ENCODE measurements at regions not wholly inside any gene's neighbourhood (a gene's known extent, or its start where the extent isn't known, plus 50 kb on each side); places are given as distances from the start of the nearest gene placed in this dataset.

GRCh38 chr15:29533647-29534046 lies 264.0 kb upstream of the NSMCE3 start:
- no peak for DNase-seq (ENCODE audit: extremely low read depth, low read depth)
- no peak for TF ChIP-seq CTCF (IDR thresholded peaks at IDR 0.05; ENCODE audit: low read depth, low read length)

GRCh38 chr15:29532296-29532695 lies 262.7 kb upstream of the NSMCE3 start:
- DNase-seq (ENCODE audit: extremely low read depth, low read depth): no peak
- no peak for TF ChIP-seq CTCF (IDR thresholded peaks at IDR 0.05; ENCODE audit: low read depth, low read length)

GRCh38 chr15:29530966-29531365 lies 261.3 kb upstream of the NSMCE3 start:
- no peak for TF ChIP-seq CTCF (IDR thresholded peaks at IDR 0.05; ENCODE audit: low read depth, low read length)
- no peak for DNase-seq (ENCODE audit: extremely low read depth, low read depth)

- no peak for TF ChIP-seq CTCF (IDR thresholded peaks at IDR 0.05; ENCODE audit: low read depth, low read length)
- no peak for DNase-seq (ENCODE audit: extremely low read depth, low read depth)
Observed at GRCh38 chr15:29529043-29529442, 259.4 kb upstream of the NSMCE3 start.

- no peak for DNase-seq (ENCODE audit: extremely low read depth, low read depth)
Observed at GRCh38 chr15:29528276-29528675, 258.7 kb upstream of the NSMCE3 start.

GRCh38 chr15:29526802-29527201 lies 257.2 kb upstream of the NSMCE3 start:
- no peak for TF ChIP-seq CTCF (IDR thresholded peaks at IDR 0.05; ENCODE audit: low read depth, low read length)
- no peak for DNase-seq (ENCODE audit: extremely low read depth, low read depth)

More at GRCh38 chr15:29528276-29528675, 258.7 kb upstream of the NSMCE3 start:
- TF ChIP-seq CTCF (IDR thresholded peaks at IDR 0.05; ENCODE audit: low read depth, low read length): no peak

GRCh38 chr15:29522373-29523276 lies 253.0 kb upstream of the NSMCE3 start:
- no peak for DNase-seq (ENCODE audit: extremely low read depth, low read depth)

More at GRCh38 chr15:29522373-29523276, 253.0 kb upstream of the NSMCE3 start:
- no peak for TF ChIP-seq CTCF (IDR thresholded peaks at IDR 0.05; ENCODE audit: low read depth, low read length)

All from AG09319 (cell line).